ENCODE measurements at regions not wholly inside any gene's neighbourhood (a gene's known extent, or its start where the extent isn't known, plus 50 kb on each side); places are given as distances from the start of the nearest gene placed in this dataset.

DNA sequence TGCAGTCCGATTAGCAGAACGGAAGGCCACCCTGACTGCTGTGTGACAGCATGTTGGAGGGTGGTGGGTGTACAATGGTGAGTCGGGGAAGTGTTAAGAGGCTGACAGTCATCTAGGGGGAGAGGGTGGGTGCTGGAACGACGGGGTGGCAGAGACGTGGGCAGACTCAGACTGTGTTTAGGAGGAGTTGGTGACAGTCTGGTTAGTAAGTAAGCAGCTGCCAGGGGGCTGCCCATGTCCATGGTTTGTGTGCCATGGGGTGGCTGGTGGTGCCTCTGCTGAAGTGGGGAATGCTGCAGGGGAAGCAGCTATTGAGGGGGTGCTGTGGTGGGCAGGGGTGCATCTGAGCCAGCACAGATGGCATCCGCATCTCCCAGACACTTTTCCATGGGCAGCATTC is 51.3 kb upstream of the BOD1 start:
- Histone ChIP-seq H3K4me1 (ENCODE audit: insufficient read depth, low read length) (peaks cover 23% of the 10 kb centered on the region), H3K36me3 (ENCODE audit: insufficient read depth, low read length) (no peaks in the 10 kb centered on the region), H3K9me3 (ENCODE audit: control insufficient read depth, insufficient read depth, low read length) (peaks cover 14% of the 10 kb centered on the region)

DNA sequence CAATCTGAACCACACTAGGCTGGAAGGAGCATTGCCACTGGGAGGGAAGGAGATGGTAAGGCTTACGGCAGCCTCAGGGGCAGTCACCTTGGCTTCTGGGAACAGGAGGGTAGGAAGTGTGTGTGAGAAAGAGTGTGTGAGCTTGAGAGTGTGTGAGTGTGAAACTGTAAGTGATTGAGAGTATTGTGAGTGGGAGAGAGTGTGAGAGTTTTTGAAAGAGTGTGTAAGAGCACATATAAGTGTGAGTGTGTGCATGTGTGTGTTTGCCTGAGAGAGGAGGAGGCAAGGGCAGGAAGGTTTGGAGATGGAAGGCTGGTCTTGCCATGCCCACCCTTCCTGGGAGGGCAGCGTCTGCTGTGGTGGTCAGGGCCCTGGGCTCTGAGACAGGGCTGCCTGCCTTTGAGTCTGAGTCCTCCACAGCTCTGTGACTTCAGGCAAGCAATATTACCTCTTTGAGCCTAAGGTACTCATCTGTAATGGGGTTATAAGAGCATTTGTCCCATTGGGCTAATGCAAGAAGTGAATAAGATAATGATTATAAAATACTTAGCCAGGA is 51.9 kb upstream of the BOD1 start:
- Histone ChIP-seq H3K36me3 (ENCODE audit: insufficient read depth, low read length) (no peaks in the 10 kb centered on the region), H3K9me3 (ENCODE audit: control insufficient read depth, insufficient read depth, low read length) (peaks cover 14% of the 10 kb centered on the region), H3K4me1 (ENCODE audit: insufficient read depth, low read length) (peaks cover 23% of the 10 kb centered on the region), H3K9ac (ENCODE audit: low read depth, low read length) (no peak overlapping the region)

More for the DNA sequence above, 51.3 kb upstream of the BOD1 start:
- H3K9ac ChIP-seq (ENCODE audit: low read depth, low read length): no peak overlapping the region

DNA sequence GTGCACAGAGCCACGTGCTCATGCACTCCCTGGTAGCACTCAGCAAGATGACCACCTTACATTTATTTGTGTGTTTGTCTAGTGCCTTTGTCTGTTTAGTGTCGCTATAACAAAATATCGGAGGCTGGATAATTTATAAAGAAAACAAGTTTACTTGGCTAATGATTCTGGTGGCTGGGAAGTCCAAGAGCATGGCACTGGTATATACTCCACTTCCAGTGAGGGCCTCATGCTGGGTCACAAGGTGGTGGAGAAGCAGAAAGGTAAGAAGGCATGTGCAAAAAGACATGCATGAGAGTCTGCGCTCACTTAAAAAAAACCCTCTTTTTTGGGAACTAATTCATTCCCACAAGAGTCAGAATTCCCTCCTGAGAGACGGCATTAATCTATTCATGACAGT is 52.5 kb upstream of the BOD1 start:
- Histone ChIP-seq H3K9me3 (ENCODE audit: control insufficient read depth, insufficient read depth, low read length) (peaks cover 14% of the 10 kb centered on the region), H3K4me1 (ENCODE audit: insufficient read depth, low read length) (peaks cover 27% of the 10 kb centered on the region), H3K36me3 (ENCODE audit: insufficient read depth, low read length) (no peaks in the 10 kb centered on the region), H3K9ac (ENCODE audit: low read depth, low read length) (no peak overlapping the region)

DNA sequence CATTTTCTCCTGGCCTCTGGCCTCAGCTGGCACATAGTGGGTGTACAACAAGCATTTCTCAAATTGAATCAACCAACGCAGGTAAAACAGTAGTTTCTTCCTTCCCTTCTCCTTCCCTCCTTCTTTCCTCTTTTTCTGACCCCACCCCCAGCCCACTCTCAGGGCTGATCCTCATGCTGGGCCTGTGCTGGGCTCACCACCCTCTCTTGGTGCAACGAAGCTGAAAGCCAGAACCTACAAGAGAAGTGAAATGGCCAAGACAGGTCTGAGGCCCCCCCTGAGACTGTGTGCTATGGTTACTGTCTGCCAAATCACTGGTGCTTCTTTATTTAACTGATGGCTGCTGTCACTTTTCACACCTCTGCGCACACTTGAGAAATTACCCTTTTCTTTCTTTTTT is 53.0 kb upstream of the BOD1 start:
- peaks cover 24% of the 10 kb centered on the region for H3K4me1 ChIP-seq (ENCODE audit: insufficient read depth, low read length)
- H3K36me3 ChIP-seq (ENCODE audit: insufficient read depth, low read length): no peaks in the 10 kb centered on the region
- H3K9ac ChIP-seq (ENCODE audit: low read depth, low read length): no peak overlapping the region; the same call in 1 of the 2 replicates
- H3K9me3 ChIP-seq (ENCODE audit: control insufficient read depth, insufficient read depth, low read length): peaks cover 14% of the 10 kb centered on the region

DNA sequence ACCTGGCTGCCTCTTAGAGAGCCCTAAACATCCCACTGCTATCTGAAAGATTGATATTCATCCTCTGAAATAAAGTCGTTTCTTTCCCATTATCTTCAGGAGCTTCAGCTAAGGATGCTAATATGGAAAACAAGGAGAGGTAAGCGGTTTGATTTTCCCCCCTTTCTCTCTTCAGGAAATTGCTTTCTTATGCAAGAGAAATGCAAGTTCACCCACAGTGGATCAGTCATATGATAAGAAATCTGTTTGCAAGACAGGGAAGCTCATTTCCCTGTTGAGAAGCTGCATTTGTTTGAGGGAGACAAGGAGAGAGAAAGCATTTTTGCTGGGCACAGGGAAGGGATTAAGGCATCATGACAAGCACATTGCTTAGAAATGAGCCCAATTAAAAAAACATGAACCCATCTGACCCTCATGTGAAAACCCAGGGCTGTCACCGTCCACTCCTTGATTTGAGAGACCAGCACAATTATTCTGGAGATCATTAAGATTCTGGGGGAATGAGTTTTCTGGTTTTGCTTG is 53.7 kb upstream of the BOD1 start:
- peaks cover 23% of the 10 kb centered on the region for H3K4me1 ChIP-seq (ENCODE audit: insufficient read depth, low read length)
- peaks cover 16% of the 10 kb centered on the region for H3K9me3 ChIP-seq (ENCODE audit: control insufficient read depth, insufficient read depth, low read length)
- H3K9ac ChIP-seq (ENCODE audit: low read depth, low read length): peak overlapping the region; percentile 8; the same call in 1 of the 2 replicates
- H3K36me3 ChIP-seq (ENCODE audit: insufficient read depth, low read length): no peaks in the 10 kb centered on the region

DNA sequence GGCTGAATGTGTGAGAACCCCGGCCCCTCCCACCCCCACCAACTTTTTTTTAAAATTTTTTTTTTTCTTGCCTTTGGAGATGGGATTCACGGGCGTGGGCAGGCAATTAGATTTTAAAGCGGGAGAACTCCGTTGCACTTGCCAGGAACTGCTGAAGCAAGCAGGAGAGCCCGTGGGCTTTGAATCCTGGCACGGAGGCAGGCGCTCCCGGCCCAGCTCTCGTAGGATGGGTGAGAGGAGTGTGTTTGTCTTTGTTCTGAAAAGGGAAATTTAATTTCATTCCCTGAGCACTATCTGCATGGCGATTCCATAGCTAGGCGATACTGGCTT is 54.3 kb upstream of the BOD1 start:
- no peaks in the 10 kb centered on the region for H3K36me3 ChIP-seq (ENCODE audit: insufficient read depth, low read length)
- peak overlapping the region; percentile 8; the same call in 1 of the 2 replicates for H3K9ac ChIP-seq (ENCODE audit: low read depth, low read length)
- peaks cover 23% of the 10 kb centered on the region for H3K4me1 ChIP-seq (ENCODE audit: insufficient read depth, low read length)
- peaks cover 20% of the 10 kb centered on the region for H3K9me3 ChIP-seq (ENCODE audit: control insufficient read depth, insufficient read depth, low read length)

DNA sequence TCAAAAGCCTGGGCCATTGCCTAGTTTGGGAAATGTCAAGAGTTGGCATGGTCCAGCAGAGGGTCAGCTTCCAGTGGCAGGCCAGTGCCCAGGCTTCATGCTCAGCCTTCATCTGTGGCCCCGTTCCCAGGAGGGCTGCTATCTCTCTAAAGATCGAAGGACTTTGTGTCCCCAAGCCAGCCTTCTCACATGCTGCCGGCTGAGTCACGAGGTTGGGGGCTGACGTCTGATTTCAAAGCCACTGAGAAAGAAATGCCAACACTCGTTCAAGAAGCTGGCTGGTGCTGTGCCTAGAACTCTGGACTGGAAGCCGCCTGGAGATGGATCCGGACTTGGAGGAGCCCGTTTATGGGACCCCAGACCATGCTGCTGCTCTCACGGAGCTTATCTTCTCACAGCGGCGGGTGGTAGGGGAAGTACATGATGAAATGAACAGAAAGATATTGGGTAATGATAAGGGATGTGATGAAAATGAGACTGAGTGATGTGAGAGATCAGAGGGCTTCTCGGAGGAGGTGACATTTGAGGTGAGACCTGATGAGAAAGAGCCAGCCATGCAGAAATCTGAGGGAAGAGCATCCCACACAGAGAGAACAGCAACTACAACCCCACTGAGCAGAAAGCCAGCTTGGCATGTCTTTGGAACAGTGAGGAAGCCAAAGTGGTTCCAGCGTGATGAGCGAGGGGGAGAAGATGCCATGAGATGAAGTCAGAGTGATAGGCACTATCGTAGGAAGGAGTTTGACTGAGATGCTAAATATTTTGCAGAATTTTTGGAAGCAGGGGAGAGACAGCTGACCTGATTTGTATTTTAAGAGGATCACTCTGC is 54.9 kb upstream of the BOD1 start:
- peaks cover 20% of the 10 kb centered on the region for H3K9me3 ChIP-seq (ENCODE audit: control insufficient read depth, insufficient read depth, low read length)
- peak overlapping the region; percentile 8; the same call in 1 of the 2 replicates for H3K9ac ChIP-seq (ENCODE audit: low read depth, low read length)
- H3K4me1 ChIP-seq (ENCODE audit: insufficient read depth, low read length): peaks cover 23% of the 10 kb centered on the region
- no peaks in the 10 kb centered on the region for H3K36me3 ChIP-seq (ENCODE audit: insufficient read depth, low read length)

DNA sequence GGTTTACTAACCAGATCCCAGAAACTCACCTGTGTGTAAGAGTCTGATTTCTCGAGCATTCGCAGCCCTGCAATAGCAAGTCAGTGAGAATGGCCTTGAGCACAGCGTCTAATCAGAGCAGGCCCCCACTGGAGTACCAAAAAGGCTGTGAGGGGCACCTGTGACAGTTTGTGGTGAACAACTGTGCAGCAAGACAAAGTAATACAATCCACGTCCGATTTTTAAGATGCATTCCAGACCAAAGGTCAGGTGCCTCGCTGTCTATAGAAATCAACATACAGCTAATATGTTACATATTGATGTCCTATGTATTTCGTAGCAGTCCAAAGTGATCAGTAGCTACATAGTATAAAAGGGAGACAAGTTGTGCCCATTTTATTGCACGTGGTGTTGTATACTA is 55.7 kb upstream of the BOD1 start:
- Histone ChIP-seq H3K36me3 (ENCODE audit: insufficient read depth, low read length) (no peaks in the 10 kb centered on the region), H3K9ac (ENCODE audit: low read depth, low read length) (no peak overlapping the region), H3K9me3 (ENCODE audit: control insufficient read depth, insufficient read depth, low read length) (peaks cover 20% of the 10 kb centered on the region), H3K4me1 (ENCODE audit: insufficient read depth, low read length) (peaks cover 23% of the 10 kb centered on the region)

DNA sequence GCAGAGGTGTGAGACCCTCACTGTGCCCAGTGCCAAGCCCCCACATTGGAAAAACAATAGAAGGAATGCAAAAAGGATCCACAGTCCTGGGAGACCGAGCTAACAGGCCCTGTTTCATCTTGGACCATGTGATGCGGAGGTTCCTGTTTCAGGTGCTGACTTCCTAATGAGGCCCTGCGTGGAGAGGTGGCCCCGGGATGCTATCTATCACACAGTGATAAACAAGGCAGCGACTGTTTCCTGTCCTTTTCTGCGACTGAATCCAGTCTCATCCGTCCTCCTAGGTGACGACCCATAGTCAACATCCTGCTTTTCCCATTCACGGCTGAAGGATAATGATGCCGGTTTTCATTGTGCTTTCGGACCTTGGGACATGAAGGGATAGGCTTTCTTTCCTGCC is 56.4 kb upstream of the BOD1 start:
- peaks cover 23% of the 10 kb centered on the region for H3K4me1 ChIP-seq (ENCODE audit: insufficient read depth, low read length)
- peaks cover 19% of the 10 kb centered on the region for H3K9me3 ChIP-seq (ENCODE audit: control insufficient read depth, insufficient read depth, low read length)
- H3K9ac ChIP-seq (ENCODE audit: low read depth, low read length): no peak overlapping the region
- no peaks in the 10 kb centered on the region for H3K36me3 ChIP-seq (ENCODE audit: insufficient read depth, low read length)

DNA sequence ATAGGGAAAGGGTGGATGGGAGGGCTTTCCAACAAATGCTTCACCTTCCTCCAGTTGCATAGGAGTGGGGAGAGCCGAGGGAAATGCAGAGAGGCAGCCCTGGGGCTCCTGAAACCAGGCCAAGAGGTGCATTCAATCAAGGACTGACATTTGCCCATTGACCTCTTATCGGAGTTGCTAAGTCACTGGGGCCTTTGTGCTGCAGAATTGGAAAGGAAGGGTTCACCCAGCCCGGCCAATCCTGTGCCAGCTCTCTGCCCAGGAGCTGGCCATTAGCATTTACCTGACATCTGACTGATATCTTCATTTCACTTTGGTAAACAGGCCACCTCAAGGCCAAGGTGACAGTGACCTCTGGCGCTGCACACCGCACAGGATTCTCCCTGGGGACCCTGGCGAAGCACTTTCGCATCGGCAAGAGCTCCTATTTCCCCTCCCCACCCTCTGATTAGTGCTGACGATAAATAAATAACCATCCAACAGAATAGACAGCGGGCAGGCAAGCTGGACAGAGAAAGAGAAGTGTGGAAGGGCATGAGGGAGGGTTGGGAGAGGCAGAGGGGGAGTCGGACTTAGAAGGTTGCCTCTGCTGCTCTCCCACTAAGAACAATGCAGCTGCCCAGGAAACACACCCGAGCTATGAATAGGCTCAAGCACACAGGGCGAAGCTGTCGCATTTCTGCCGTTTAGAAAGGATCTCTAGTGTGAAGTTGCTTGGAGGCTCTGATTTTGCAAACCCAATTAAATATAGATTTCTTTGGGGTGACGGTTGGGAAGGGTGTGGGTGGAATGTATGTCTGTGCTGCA is 57.0 kb upstream of the BOD1 start:
- no peaks in the 10 kb centered on the region for H3K36me3 ChIP-seq (ENCODE audit: insufficient read depth, low read length)
- peaks cover 13% of the 10 kb centered on the region for H3K9me3 ChIP-seq (ENCODE audit: control insufficient read depth, insufficient read depth, low read length)
- H3K4me1 ChIP-seq (ENCODE audit: insufficient read depth, low read length): peaks cover 23% of the 10 kb centered on the region
- H3K9ac ChIP-seq (ENCODE audit: low read depth, low read length): no peak overlapping the region

DNA sequence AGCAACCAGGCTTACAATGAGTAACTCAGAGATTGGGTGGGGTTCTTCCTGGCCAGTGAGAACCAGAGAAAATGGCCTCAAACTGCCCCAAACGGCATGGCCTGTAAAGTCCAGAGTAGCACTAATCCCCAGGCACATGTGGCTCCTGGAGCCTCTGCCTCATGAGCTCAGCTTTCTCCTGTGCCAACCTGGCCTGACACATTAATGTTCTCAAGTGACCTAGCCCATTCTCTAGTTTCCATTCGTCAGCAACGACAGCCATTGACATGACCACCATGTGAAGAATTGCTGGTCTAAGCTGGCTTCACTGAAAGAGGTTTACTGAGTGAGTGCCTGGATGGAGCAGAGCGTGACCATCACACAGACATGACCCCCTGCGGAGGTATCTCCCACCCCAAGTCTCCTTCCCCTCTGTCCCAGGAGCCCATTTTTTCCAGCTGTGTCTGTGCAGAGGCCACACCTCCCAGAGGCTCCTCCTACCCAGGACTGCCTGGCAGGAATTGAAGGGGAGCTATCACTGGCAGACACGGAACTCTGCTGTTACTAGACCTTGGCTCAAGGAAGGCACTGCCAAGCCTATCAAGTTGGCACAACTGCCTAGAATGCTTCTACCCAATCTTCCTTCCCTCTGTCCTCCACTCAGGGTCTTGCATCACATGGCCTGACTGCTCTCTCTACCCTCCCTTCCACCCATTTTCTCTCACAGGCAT is 59.0 kb upstream of the BOD1 start:
- no peaks in the 10 kb centered on the region for H3K36me3 ChIP-seq (ENCODE audit: insufficient read depth, low read length)
- H3K9ac ChIP-seq (ENCODE audit: low read depth, low read length): no peak overlapping the region
- peaks cover 7% of the 10 kb centered on the region; the same call in 1 of the 2 replicates for H3K9me3 ChIP-seq (ENCODE audit: control insufficient read depth, insufficient read depth, low read length)
- peaks cover 18% of the 10 kb centered on the region for H3K4me1 ChIP-seq (ENCODE audit: insufficient read depth, low read length)

DNA sequence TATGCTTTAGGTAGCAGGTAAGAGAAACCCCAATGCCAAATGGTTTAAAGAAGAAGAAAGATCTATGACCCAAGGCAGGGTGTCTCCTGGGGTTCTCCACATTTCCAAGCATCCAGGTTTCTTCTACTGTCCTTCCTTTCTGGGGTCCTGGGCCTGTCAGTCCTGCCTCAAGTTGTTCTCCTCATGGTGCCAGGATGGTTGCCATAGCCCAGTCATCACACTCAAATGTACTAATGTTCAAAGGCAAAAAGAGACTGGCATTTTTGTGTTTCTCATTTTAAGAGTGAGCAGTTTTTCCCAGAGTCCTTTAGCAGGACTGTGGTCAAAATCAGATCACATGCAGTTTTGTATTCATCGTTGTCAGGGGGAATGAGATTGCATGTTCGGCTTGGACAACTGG is 59.9 kb upstream of the BOD1 start:
- Histone ChIP-seq H3K4me1 (ENCODE audit: insufficient read depth, low read length) (peaks cover 11% of the 10 kb centered on the region), H3K9me3 (ENCODE audit: control insufficient read depth, insufficient read depth, low read length) (peaks cover 8% of the 10 kb centered on the region; the same call in 1 of the 2 replicates), H3K36me3 (ENCODE audit: insufficient read depth, low read length) (no peaks in the 10 kb centered on the region), H3K9ac (ENCODE audit: low read depth, low read length) (no peak overlapping the region)

DNA sequence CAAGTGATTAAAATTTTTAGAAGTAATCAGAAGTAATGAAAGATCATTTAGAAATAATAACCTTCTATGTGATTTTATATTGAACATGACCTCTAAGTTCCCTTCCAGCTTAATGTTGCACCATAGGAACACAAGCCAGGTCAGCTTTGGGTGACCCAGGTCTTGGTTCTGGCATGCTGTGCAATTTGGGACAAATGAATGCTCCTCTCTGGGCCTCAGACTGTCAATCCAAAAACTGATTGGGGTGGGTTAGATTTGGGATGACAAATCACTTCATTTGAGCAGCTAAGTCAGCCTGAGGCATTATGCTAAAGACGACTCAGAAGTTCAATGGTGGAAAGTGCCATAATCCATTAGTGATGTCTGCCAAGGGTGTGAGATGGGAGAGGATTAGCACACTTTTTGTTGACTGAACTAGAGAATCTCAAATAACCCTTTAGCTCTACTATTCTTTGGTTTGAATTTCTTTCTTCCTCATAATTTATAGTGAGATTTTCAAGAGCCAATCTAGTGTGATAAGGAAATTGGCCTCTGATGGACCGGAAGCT is 60.7 kb upstream of the BOD1 start:
- Histone ChIP-seq H3K4me1 (ENCODE audit: insufficient read depth, low read length) (peaks cover 4% of the 10 kb centered on the region; the same call in 1 of the 2 replicates), H3K9me3 (ENCODE audit: control insufficient read depth, insufficient read depth, low read length) (peaks cover 8% of the 10 kb centered on the region; the same call in 1 of the 2 replicates), H3K36me3 (ENCODE audit: insufficient read depth, low read length) (no peaks in the 10 kb centered on the region), H3K9ac (ENCODE audit: low read depth, low read length) (no peak overlapping the region)

Measured in ES-I3 (cell line).